SK-N-SH treated with all-trans-retinoic acid at 6 μM for 48 hours (cell line): ENCODE measurements at regions not wholly inside any gene's neighbourhood (a gene's known extent, or its start where the extent isn't known, plus 50 kb on each side); places are given as distances from the start of the nearest gene placed in this dataset.

Experiments used
- ATAC-seq: fragments of 200-7000 bp; cut with Tn5 transposase; 3 replicates; pipeline ENCODE4 v1.9.1; 2020; ENCODE audit warnings: mild to moderate bottlenecking, moderate library complexity
- ARNTL ChIP-seq: fragments of 450-650 bp; formaldehyde crosslinking; IDR thresholded peaks from 2 replicates; pipeline ENCODE4 v1.5.0; 2020; ENCODE audit warnings: low read depth, mild to moderate bottlenecking, moderate library complexity, borderline replicate concordance
- BACH2 ChIP-seq: fragments of 250-450 bp; sonication (Bioruptor Pico); IDR thresholded peaks from 2 replicates; pipeline ENCODE4 v1.9.0; 2021; ENCODE audit warnings: mild to moderate bottlenecking, borderline replicate concordance
- CSDC2 ChIP-seq: fragments of 250-450 bp; sonication (Bioruptor Pico); IDR thresholded peaks from 2 replicates; pipeline ENCODE4 v1.5.0; 2020; ENCODE audit warnings: mild to moderate bottlenecking, moderate library complexity
- ESRRG ChIP-seq: fragments of 250-450 bp; sonication (Bioruptor Pico); IDR thresholded peaks from 2 replicates; pipeline ENCODE4 v1.6.1; 2021; ENCODE audit warnings: mild to moderate bottlenecking
- GLIS3 ChIP-seq: fragments of 250-450 bp; sonication (Bioruptor Pico); IDR thresholded peaks from 2 replicates; pipeline ENCODE4 v1.5.0; 2020; ENCODE audit warnings: mild to moderate bottlenecking, moderate library complexity
- ISL1 ChIP-seq: fragments of 250-450 bp; sonication (Bioruptor Pico); IDR thresholded peaks from 2 replicates; pipeline ENCODE4 v2.1.2; 2022; ENCODE audit warnings: mild to moderate bottlenecking, moderate library complexity
- OSR1 ChIP-seq: fragments of 250-450 bp; sonication (Bioruptor Pico); IDR thresholded peaks from 2 replicates; pipeline ENCODE4 v1.8.0; 2022; ENCODE audit warnings: moderate library complexity, mild to moderate bottlenecking, inconsistent platforms
- RARB ChIP-seq: fragments of 250-450 bp; sonication (Bioruptor Pico); IDR thresholded peaks from 2 replicates; pipeline ENCODE4 v1.8.0; 2021; ENCODE audit warnings: mild to moderate bottlenecking, moderate library complexity
- SNAI2 ChIP-seq: fragments of 250-450 bp; sonication (Bioruptor Pico); IDR thresholded peaks from 2 replicates; pipeline ENCODE4 v1.5.0; 2020; ENCODE audit warnings: mild to moderate bottlenecking, moderate library complexity
- TCF4 ChIP-seq: fragments of 250-450 bp; sonication (Bioruptor Pico); IDR thresholded peaks from 2 replicates; pipeline ENCODE4 v1.8.0; 2021; ENCODE audit warnings: mild to moderate bottlenecking, moderate library complexity, borderline replicate concordance
- TOX ChIP-seq: fragments of 250-450 bp; sonication (Bioruptor Pico); IDR thresholded peaks from 2 replicates; pipeline ENCODE4 v1.8.0; 2021; ENCODE audit warnings: mild to moderate bottlenecking, moderate library complexity, borderline replicate concordance
- ZFP3 ChIP-seq: fragments of 250-450 bp; sonication (Bioruptor Pico); IDR thresholded peaks from 2 replicates; pipeline ENCODE4 v1.5.0; 2020; ENCODE audit warnings: mild to moderate bottlenecking, moderate library complexity
- ZFP30 ChIP-seq: fragments of 450-650 bp; formaldehyde crosslinking; IDR thresholded peaks from 2 replicates; pipeline ENCODE4 v1.5.0; 2022; ENCODE audit warnings: mild to moderate bottlenecking, moderate library complexity
- ZNF565 ChIP-seq: fragments of 450-650 bp; formaldehyde crosslinking; conservative IDR thresholded peaks from 2 replicates; pipeline ENCODE4 v1.5.0; 2020; ENCODE audit warnings: low read depth, mild to moderate bottlenecking, moderate library complexity
- ZNF70 ChIP-seq: fragments of 450-650 bp; formaldehyde crosslinking; IDR thresholded peaks from 2 replicates; pipeline ENCODE4 v1.5.0; 2020; ENCODE audit warnings: mild to moderate bottlenecking, moderate library complexity
- TF ChIP-seq, protein P1 (sequence below): fragments of 250-450 bp; sonication (Bioruptor Pico); IDR thresholded peaks from 2 replicates; pipeline ENCODE4 v1.8.0; 2020; ENCODE audit warnings: mild to moderate bottlenecking, moderate library complexity, borderline replicate concordance
- TF ChIP-seq, protein P2 (sequence below): fragments of 250-450 bp; sonication (Bioruptor Pico); IDR thresholded peaks from 2 replicates; pipeline ENCODE4 v1.5.1; 2021; ENCODE audit warnings: mild to moderate bottlenecking, moderate library complexity
- TF ChIP-seq, protein P3 (sequence below): fragments of 250-450 bp; sonication (Bioruptor Pico); IDR thresholded peaks from 2 replicates; pipeline ENCODE4 v1.8.0; 2021; ENCODE audit warnings: low read depth, mild to moderate bottlenecking, moderate library complexity, borderline replicate concordance
- TF ChIP-seq, protein P4 (sequence below): fragments of 250-450 bp; sonication (Bioruptor Pico); IDR thresholded peaks from 2 replicates; pipeline ENCODE4 v1.5.0; 2020; ENCODE audit warnings: mild to moderate bottlenecking, moderate library complexity
- TF ChIP-seq, protein P5 (sequence below): fragments of 250-450 bp; sonication (Bioruptor Pico); IDR thresholded peaks from 2 replicates; pipeline ENCODE4 v1.5.1; 2020; ENCODE audit warnings: low read depth, mild to moderate bottlenecking, moderate library complexity

DNA sequence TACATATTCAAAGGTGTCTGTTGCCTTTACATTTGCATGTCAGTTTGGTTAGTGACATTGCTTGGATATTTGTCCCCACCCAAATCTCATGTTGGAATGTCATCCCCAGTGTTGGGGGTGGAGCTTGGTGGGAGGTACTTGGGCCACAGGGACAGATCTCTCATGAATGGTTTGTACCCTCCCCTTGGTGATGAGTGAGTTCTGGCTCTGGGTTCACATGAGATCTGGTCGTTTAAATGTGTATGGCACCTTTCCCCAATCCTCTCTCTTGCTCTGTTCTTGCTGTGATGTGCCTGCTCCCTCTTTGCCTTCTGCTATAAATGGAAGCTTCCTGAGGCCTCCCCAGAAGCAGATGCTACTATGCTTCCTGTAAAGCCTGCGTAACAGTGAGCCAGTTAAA, 207.9 kb upstream of the DIO3 start:
- ATAC-seq: no peak
- TF ChIP-seq, protein P1, sequence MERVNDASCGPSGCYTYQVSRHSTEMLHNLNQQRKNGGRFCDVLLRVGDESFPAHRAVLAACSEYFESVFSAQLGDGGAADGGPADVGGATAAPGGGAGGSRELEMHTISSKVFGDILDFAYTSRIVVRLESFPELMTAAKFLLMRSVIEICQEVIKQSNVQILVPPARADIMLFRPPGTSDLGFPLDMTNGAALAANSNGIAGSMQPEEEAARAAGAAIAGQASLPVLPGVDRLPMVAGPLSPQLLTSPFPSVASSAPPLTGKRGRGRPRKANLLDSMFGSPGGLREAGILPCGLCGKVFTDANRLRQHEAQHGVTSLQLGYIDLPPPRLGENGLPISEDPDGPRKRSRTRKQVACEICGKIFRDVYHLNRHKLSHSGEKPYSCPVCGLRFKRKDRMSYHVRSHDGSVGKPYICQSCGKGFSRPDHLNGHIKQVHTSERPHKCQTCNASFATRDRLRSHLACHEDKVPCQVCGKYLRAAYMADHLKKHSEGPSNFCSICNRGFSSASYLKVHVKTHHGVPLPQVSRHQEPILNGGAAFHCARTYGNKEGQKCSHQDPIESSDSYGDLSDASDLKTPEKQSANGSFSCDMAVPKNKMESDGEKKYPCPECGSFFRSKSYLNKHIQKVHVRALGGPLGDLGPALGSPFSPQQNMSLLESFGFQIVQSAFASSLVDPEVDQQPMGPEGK: no peak
- TF ChIP-seq ZNF70: no peak
- TF ChIP-seq, protein P2, sequence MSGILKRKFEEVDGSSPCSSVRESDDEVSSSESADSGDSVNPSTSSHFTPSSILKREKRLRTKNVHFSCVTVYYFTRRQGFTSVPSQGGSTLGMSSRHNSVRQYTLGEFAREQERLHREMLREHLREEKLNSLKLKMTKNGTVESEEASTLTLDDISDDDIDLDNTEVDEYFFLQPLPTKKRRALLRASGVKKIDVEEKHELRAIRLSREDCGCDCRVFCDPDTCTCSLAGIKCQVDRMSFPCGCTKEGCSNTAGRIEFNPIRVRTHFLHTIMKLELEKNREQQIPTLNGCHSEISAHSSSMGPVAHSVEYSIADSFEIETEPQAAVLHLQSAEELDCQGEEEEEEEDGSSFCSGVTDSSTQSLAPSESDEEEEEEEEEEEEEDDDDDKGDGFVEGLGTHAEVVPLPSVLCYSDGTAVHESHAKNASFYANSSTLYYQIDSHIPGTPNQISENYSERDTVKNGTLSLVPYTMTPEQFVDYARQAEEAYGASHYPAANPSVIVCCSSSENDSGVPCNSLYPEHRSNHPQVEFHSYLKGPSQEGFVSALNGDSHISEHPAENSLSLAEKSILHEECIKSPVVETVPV (CRISPR knock-in tag): no peak
- no peak for TF ChIP-seq ARNTL (CRISPR knock-in tag)
- no peak for TF ChIP-seq ZFP30
- no peak for TF ChIP-seq CSDC2 (CRISPR knock-in tag)
- no peak for TF ChIP-seq ZFP3 (CRISPR knock-in tag)
- no peak for TF ChIP-seq ISL1
- TF ChIP-seq GLIS3: no peak
- no peak for TF ChIP-seq RARB
- TF ChIP-seq BACH2: no peak
- no peak for TF ChIP-seq TOX (CRISPR knock-in tag)
- TF ChIP-seq OSR1 (CRISPR knock-in tag): no peak
- no peak for TF ChIP-seq TCF4 (CRISPR knock-in tag)
- TF ChIP-seq ZNF565: no peak
- no peak for TF ChIP-seq ESRRG (CRISPR knock-in tag)
- no peak for TF ChIP-seq SNAI2 (CRISPR knock-in tag)
- TF ChIP-seq, protein P3, sequence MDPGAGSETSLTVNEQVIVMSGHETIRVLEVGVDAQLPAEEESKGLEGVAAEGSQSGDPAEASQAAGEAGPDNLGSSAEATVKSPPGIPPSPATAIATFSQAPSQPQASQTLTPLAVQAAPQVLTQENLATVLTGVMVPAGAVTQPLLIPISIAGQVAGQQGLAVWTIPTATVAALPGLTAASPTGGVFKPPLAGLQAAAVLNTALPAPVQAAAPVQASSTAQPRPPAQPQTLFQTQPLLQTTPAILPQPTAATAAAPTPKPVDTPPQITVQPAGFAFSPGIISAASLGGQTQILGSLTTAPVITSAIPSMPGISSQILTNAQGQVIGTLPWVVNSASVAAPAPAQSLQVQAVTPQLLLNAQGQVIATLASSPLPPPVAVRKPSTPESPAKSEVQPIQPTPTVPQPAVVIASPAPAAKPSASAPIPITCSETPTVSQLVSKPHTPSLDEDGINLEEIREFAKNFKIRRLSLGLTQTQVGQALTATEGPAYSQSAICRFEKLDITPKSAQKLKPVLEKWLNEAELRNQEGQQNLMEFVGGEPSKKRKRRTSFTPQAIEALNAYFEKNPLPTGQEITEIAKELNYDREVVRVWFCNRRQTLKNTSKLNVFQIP: no peak
- TF ChIP-seq, protein P4, sequence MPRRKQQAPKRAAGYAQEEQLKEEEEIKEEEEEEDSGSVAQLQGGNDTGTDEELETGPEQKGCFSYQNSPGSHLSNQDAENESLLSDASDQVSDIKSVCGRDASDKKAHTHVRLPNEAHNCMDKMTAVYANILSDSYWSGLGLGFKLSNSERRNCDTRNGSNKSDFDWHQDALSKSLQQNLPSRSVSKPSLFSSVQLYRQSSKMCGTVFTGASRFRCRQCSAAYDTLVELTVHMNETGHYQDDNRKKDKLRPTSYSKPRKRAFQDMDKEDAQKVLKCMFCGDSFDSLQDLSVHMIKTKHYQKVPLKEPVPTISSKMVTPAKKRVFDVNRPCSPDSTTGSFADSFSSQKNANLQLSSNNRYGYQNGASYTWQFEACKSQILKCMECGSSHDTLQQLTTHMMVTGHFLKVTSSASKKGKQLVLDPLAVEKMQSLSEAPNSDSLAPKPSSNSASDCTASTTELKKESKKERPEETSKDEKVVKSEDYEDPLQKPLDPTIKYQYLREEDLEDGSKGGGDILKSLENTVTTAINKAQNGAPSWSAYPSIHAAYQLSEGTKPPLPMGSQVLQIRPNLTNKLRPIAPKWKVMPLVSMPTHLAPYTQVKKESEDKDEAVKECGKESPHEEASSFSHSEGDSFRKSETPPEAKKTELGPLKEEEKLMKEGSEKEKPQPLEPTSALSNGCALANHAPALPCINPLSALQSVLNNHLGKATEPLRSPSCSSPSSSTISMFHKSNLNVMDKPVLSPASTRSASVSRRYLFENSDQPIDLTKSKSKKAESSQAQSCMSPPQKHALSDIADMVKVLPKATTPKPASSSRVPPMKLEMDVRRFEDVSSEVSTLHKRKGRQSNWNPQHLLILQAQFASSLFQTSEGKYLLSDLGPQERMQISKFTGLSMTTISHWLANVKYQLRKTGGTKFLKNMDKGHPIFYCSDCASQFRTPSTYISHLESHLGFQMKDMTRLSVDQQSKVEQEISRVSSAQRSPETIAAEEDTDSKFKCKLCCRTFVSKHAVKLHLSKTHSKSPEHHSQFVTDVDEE (CRISPR knock-in tag): no peak

DNA sequence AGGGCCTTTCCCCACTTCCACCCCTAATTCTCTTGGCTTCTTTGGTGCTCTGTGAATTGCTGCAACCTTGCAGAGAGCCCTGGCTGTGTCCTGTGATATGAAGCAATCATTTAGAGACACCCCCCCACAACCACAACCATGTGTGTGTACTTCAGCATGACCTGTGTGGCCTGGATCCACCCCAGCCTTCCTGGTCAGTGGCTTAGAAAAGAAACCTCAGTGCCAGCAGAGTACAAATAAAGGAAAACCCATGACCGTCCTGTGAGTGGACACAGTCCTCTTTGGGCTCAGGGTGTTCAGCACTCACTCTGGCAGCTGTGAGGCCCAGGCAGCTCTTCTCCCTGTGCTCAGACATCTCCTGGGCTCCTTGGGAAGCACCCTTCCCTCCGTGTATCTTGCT, 206.6 kb upstream of the DIO3 start:
- no peak for TF ChIP-seq SNAI2 (CRISPR knock-in tag)
- TF ChIP-seq, protein P4 (CRISPR knock-in tag): no peak
- TF ChIP-seq GLIS3: no peak
- TF ChIP-seq, protein P1: no peak
- TF ChIP-seq OSR1 (CRISPR knock-in tag): no peak
- no peak for TF ChIP-seq ZFP3 (CRISPR knock-in tag)
- TF ChIP-seq TOX (CRISPR knock-in tag): no peak
- no peak for TF ChIP-seq CSDC2 (CRISPR knock-in tag)
- no peak for TF ChIP-seq TCF4 (CRISPR knock-in tag)
- TF ChIP-seq, protein P2 (CRISPR knock-in tag): no peak
- TF ChIP-seq BACH2: no peak
- no peak for TF ChIP-seq ISL1
- TF ChIP-seq, protein P5, sequence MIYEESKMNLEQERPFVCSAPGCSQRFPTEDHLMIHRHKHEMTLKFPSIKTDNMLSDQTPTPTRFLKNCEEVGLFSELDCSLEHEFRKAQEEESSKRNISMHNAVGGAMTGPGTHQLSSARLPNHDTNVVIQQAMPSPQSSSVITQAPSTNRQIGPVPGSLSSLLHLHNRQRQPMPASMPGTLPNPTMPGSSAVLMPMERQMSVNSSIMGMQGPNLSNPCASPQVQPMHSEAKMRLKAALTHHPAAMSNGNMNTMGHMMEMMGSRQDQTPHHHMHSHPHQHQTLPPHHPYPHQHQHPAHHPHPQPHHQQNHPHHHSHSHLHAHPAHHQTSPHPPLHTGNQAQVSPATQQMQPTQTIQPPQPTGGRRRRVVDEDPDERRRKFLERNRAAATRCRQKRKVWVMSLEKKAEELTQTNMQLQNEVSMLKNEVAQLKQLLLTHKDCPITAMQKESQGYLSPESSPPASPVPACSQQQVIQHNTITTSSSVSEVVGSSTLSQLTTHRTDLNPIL (CRISPR knock-in tag): no peak
- TF ChIP-seq ESRRG (CRISPR knock-in tag): no peak
- TF ChIP-seq, protein P3: no peak
- no peak for TF ChIP-seq ZNF565
- no peak for ATAC-seq
